ENCODE measurements at regions not wholly inside any gene's neighbourhood (a gene's known extent, or its start where the extent isn't known, plus 50 kb on each side); places are given as distances from the start of the nearest gene placed in this dataset.

DNA sequence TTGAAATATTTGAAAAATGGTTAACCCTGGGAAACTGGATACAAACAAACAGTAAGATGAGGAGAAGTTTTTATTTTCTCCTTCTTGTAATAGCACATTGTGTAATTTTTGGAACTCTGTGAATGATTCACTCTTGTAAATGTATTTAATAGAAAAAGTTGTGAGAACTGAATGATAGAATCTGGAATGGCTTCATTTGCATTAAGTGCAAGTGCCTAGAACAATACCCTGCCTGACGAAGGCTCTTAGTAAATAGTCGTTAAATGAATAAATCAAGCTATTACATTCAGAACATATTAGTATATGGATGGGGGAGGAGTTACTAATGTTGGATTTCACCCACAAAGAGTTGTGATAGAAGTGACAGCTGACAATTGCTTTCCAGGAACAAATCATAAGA, 442.5 kb downstream of the EFNA5 start:
- H3K4me3 ChIP-seq (ENCODE audit: low read length) = no peak overlapping the region
- no CpG with 5 or more reads among the region's 2 CpGs for WGBS (ENCODE audit: insufficient coverage)
- no peak for DNase-seq
- no peaks in the 10 kb centered on the region for H3K4me1 ChIP-seq (ENCODE audit: control insufficient read depth, insufficient read depth, low read length)
- H3K9me3 ChIP-seq (replicated peaks; ENCODE audit: control insufficient read depth, low read depth, low read length) = no peaks in the 10 kb centered on the region
- no peaks in the 10 kb centered on the region for H3K27me3 ChIP-seq (ENCODE audit: control insufficient read depth, insufficient read depth, low read length)
- H3K36me3 ChIP-seq (ENCODE audit: control insufficient read depth, insufficient read depth, low read length) = no peaks in the 10 kb centered on the region
- no peak overlapping the region for H3K27ac ChIP-seq (ENCODE audit: low read length)

DNA sequence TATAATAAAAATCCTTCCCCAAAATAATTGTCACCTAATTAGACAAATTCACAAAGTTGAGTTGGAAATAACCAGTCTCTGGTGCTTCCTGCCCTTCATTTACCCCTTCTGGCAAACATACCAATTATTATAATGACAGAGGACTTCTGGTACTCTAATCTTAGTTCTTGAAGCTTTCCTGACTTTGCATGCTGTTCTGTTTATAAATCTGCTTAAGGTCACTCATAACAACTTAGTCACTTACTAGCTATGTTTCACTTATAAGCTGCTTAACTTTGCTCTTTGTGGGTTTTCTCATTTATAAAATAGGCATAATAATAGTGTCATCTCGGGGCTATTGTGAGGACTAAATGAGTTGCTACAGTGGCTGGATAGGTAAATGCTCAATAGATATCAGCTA, 446.5 kb downstream of the EFNA5 start:
- no peak for DNase-seq
- no peaks in the 10 kb centered on the region for H3K36me3 ChIP-seq (ENCODE audit: control insufficient read depth, insufficient read depth, low read length)
- WGBS (ENCODE audit: insufficient coverage) = no CpG with 5 or more reads among the region's 1 CpG
- no peaks in the 10 kb centered on the region for H3K27me3 ChIP-seq (ENCODE audit: control insufficient read depth, insufficient read depth, low read length)
- no peaks in the 10 kb centered on the region for H3K9me3 ChIP-seq (replicated peaks; ENCODE audit: control insufficient read depth, low read depth, low read length)
- H3K4me3 ChIP-seq (ENCODE audit: low read length) = no peak overlapping the region
- no peak overlapping the region for H3K27ac ChIP-seq (ENCODE audit: low read length)
- no peaks in the 10 kb centered on the region for H3K4me1 ChIP-seq (ENCODE audit: control insufficient read depth, insufficient read depth, low read length)

DNA sequence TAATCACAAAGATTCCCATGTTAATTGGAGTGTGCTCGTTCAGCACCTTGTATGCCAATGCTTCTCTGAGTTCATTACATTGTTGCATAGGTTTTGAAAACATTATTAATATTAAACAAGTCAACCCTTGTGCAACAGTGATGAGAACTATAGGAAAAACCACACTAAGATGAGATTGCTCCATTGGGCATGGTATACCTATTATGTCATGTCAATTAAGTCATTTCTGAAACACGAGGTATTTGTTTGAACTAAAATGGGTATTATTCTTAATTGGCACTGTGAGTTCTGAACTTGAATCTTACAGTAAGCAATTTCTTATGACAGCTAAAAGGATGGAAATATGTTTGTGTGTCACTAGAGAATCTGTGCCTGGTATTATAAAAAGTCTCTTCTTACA, 447.7 kb downstream of the EFNA5 start:
- no peaks in the 10 kb centered on the region for H3K9me3 ChIP-seq (replicated peaks; ENCODE audit: control insufficient read depth, low read depth, low read length)
- H3K36me3 ChIP-seq (ENCODE audit: control insufficient read depth, insufficient read depth, low read length) = no peaks in the 10 kb centered on the region
- H3K4me3 ChIP-seq (ENCODE audit: low read length) = no peak overlapping the region
- no peak overlapping the region for H3K27ac ChIP-seq (ENCODE audit: low read length)
- peaks cover under 1% of the 10 kb centered on the region for H3K4me1 ChIP-seq (ENCODE audit: control insufficient read depth, insufficient read depth, low read length)
- no CpG with 5 or more reads among the region's 2 CpGs for WGBS (ENCODE audit: insufficient coverage)
- H3K27me3 ChIP-seq (ENCODE audit: control insufficient read depth, insufficient read depth, low read length) = no peaks in the 10 kb centered on the region
- DNase-seq = no peak

DNA sequence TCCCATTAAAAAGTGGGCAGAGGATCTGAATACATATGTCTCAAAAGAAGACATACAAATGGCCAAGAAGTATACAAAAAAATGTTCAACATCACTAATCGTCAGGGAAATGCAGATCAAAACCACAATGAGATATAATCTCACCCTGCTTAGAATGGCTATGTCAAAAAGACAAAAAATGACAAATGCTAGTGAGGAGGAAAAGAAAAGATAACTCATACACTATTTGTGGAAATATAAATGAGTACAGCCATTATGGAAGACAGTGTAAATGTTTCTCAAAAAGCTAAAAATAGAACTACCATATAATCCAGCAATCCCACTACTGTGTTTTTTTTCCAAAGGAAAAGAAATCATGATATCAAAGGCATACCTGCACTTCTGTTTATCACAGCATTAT, 450.7 kb downstream of the EFNA5 start:
- Histone ChIP-seq H3K27me3 (ENCODE audit: control insufficient read depth, insufficient read depth, low read length) (no peaks in the 10 kb centered on the region), H3K4me1 (ENCODE audit: control insufficient read depth, insufficient read depth, low read length) (peaks cover 6% of the 10 kb centered on the region), H3K27ac (ENCODE audit: low read length) (no peak overlapping the region), H3K36me3 (ENCODE audit: control insufficient read depth, insufficient read depth, low read length) (no peaks in the 10 kb centered on the region), H3K4me3 (ENCODE audit: low read length) (no peak overlapping the region), H3K9me3 (replicated peaks; ENCODE audit: control insufficient read depth, low read depth, low read length) (no peaks in the 10 kb centered on the region)
- no CpG with 5 or more reads among the region's 1 CpG for WGBS (ENCODE audit: insufficient coverage)
- DNase-seq = no peak

DNA sequence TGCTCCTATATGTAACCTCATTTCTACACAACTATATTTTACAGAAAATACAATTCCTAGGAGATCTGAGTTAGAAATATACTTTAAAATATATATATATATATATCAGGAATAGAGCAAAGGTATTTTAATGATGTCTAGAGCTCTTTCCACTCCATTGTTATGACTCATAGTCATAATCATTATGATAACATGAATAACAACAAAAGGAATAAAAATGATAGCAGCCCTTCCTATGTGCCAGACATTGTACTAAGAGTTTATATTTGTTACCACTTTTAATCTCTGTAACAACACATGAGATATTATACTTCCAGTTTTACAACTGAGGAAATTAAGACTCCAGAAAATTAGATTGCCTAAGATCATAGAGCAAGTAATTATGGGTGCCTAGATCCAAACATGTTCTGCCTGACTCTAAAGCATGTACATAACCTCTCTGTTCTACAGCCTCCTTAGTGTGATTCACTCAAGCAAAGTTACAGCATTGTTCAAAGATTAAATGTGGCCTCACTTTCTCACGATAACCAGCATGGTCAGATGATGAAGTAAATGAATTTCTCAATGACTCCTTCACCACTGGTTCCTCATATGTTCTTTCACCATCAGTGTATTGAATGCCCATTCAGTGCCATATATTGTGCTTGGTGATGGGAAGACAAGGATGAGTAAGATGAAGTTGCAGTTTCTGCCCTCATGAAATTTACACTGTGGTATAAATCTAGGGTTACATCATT, 452.1 kb downstream of the EFNA5 start:
- Histone ChIP-seq H3K27ac (ENCODE audit: low read length) (no peak overlapping the region), H3K4me3 (ENCODE audit: low read length) (no peak overlapping the region), H3K36me3 (ENCODE audit: control insufficient read depth, insufficient read depth, low read length) (no peaks in the 10 kb centered on the region), H3K9me3 (replicated peaks; ENCODE audit: control insufficient read depth, low read depth, low read length) (no peaks in the 10 kb centered on the region), H3K4me1 (ENCODE audit: control insufficient read depth, insufficient read depth, low read length) (peaks cover 6% of the 10 kb centered on the region), H3K27me3 (ENCODE audit: control insufficient read depth, insufficient read depth, low read length) (no peaks in the 10 kb centered on the region)
- no peak for DNase-seq
- WGBS (ENCODE audit: insufficient coverage) = no CpG with 5 or more reads among the region's 1 CpG

DNA sequence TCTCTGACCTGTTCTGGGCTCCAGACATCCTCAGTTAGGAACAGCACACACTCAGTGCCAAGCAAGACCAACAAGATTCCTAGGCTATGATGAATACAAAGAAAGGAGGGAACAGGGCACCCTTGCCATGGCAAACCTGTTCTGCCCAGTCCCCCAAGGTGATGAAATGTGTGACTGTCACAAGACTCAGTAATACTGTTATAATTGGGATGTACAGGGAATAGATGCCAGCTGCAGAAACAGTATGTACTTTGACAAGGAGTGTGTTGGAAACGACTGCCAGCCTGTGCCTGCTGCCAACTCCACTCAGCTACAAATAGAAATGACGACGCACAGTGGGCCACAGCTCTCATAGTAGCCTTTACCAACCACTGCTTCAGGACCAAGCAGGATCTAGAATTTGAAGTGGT, 453.0 kb downstream of the EFNA5 start:
- Histone ChIP-seq H3K4me1 (ENCODE audit: control insufficient read depth, insufficient read depth, low read length) (peaks cover 6% of the 10 kb centered on the region), H3K9me3 (replicated peaks; ENCODE audit: control insufficient read depth, low read depth, low read length) (no peaks in the 10 kb centered on the region), H3K36me3 (ENCODE audit: control insufficient read depth, insufficient read depth, low read length) (no peaks in the 10 kb centered on the region), H3K4me3 (ENCODE audit: low read length) (no peak overlapping the region), H3K27ac (ENCODE audit: low read length) (no peak overlapping the region), H3K27me3 (ENCODE audit: control insufficient read depth, insufficient read depth, low read length) (no peaks in the 10 kb centered on the region)
- 76% methylated on average over 3 of the region's 3 CpGs for WGBS (ENCODE audit: insufficient coverage)
- peak; percentile 71 for DNase-seq

DNA sequence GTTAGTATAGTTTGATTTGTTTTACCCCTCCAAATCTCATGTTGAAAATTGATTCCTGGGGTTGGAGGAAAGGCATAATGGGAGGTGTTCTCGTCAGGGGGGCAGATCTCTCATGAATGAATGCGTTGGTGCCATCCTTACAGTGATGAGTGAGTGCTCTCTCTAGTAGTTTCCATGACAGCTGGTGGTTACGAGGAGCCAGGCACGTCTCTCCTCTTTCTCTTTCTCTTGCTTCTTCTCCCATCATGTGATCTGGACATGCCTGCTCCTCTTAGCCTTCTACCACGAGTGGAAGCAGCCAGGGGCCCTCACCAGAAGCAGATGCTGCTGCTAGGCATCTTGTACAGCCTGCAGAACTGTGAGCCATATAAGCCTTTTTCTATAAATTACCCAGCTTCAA, 454.1 kb downstream of the EFNA5 start:
- Histone ChIP-seq H3K36me3 (ENCODE audit: control insufficient read depth, insufficient read depth, low read length) (no peaks in the 10 kb centered on the region), H3K4me3 (ENCODE audit: low read length) (no peak overlapping the region), H3K27ac (ENCODE audit: low read length) (no peak overlapping the region), H3K4me1 (ENCODE audit: control insufficient read depth, insufficient read depth, low read length) (peaks cover 6% of the 10 kb centered on the region), H3K9me3 (replicated peaks; ENCODE audit: control insufficient read depth, low read depth, low read length) (no peaks in the 10 kb centered on the region), H3K27me3 (ENCODE audit: control insufficient read depth, insufficient read depth, low read length) (no peaks in the 10 kb centered on the region)
- DNase-seq = no peak
- 72% methylated on average over 3 of the region's 5 CpGs for WGBS (ENCODE audit: insufficient coverage)

DNA sequence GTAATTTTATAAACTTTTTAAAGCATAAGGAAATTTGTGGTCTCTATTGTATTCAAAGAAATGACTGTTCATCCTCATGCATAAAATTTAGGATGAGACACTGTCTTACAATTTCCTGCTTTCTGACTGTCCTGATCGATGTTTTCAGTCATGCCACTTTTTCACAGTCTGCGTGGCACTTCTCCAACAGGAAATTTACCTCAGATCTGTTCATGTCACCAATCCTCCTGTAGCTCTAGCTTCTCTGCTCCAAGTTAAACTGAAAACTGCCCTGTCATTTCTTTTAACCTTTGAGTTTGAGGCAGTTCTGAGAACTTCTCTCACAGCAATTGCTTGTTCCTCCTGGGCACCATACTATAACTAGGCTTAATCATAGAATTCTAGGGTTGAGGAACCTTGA, 455.1 kb downstream of the EFNA5 start:
- no peaks in the 10 kb centered on the region for H3K9me3 ChIP-seq (replicated peaks; ENCODE audit: control insufficient read depth, low read depth, low read length)
- no peaks in the 10 kb centered on the region for H3K36me3 ChIP-seq (ENCODE audit: control insufficient read depth, insufficient read depth, low read length)
- no peak overlapping the region for H3K4me3 ChIP-seq (ENCODE audit: low read length)
- 18% methylated on average over 2 of the region's 2 CpGs for WGBS (ENCODE audit: insufficient coverage)
- H3K27ac ChIP-seq (ENCODE audit: low read length) = no peak overlapping the region
- peaks cover 6% of the 10 kb centered on the region for H3K4me1 ChIP-seq (ENCODE audit: control insufficient read depth, insufficient read depth, low read length)
- no peaks in the 10 kb centered on the region for H3K27me3 ChIP-seq (ENCODE audit: control insufficient read depth, insufficient read depth, low read length)
- DNase-seq = no peak

DNA sequence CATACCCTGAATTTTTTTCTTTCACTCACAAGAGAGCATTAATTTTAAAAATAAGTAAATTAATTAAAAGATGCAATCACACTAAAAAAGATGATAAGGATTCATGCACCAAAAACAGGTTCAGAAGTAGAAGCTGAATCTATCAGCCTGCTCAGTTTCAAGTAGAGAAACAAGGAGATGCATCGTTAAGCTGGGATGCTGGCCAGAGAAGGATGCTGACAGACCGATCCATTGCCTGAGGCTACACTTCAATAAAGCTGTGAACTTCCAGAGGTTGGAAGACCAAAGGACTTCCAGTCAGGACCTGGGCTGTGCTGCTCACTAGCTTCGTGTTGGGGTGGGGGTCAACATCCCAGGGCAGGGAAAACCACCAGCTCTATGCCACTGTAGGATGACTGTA, 457.7 kb downstream of the EFNA5 start:
- Histone ChIP-seq H3K9me3 (replicated peaks; ENCODE audit: control insufficient read depth, low read depth, low read length) (no peaks in the 10 kb centered on the region), H3K36me3 (ENCODE audit: control insufficient read depth, insufficient read depth, low read length) (no peaks in the 10 kb centered on the region), H3K4me3 (ENCODE audit: low read length) (no peak overlapping the region), H3K27me3 (ENCODE audit: control insufficient read depth, insufficient read depth, low read length) (no peaks in the 10 kb centered on the region), H3K4me1 (ENCODE audit: control insufficient read depth, insufficient read depth, low read length) (peaks cover 5% of the 10 kb centered on the region), H3K27ac (ENCODE audit: low read length) (no peak overlapping the region)
- no peak for DNase-seq
- WGBS (ENCODE audit: insufficient coverage) = 42% methylated on average over 2 of the region's 3 CpGs

DNA sequence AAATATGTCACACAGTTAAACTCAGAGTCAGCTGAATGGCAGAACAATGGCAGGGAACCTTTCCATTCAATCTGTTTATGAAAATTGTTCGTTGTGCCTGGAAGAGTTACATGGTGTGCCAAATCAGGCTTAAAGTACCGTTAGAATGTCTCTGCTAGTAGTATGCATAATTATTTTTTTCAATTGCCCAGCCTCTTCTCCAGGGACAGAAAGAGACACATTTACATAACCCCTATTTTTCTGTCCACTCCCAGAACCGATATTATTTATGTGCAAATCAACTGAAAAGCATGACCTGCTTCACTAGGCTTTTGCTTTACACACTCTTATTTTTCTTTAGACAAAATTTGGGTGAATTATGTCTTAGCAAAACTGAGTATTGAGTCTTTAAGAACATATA, 459.1 kb downstream of the EFNA5 start:
- Histone ChIP-seq H3K4me3 (ENCODE audit: low read length) (no peak overlapping the region), H3K36me3 (ENCODE audit: control insufficient read depth, insufficient read depth, low read length) (no peaks in the 10 kb centered on the region), H3K27ac (ENCODE audit: low read length) (no peak overlapping the region), H3K4me1 (ENCODE audit: control insufficient read depth, insufficient read depth, low read length) (no peaks in the 10 kb centered on the region), H3K9me3 (replicated peaks; ENCODE audit: control insufficient read depth, low read depth, low read length) (no peaks in the 10 kb centered on the region), H3K27me3 (ENCODE audit: control insufficient read depth, insufficient read depth, low read length) (no peaks in the 10 kb centered on the region)
- no peak for DNase-seq
- no CpG with 5 or more reads among the region's 3 CpGs for WGBS (ENCODE audit: insufficient coverage)

DNA sequence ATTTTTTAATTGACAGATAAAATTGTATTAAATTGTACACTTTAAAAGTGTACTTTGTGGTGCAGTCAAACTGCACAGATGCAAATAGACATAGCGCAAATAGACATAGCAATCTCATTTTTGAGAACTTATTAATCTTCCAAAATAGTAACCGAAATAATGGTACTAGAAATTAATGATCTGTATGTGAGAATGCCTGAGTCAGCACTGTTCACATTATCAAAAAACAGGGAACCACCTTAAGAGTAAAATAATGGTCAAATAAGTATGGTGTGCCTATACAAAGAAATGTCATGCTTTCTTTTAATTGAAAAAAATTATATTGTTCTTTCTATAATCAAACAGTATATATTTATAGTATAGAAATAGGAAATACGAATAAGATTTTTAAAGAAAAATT, 461.9 kb downstream of the EFNA5 start:
- H3K4me1 ChIP-seq (ENCODE audit: control insufficient read depth, insufficient read depth, low read length) = no peaks in the 10 kb centered on the region
- no peaks in the 10 kb centered on the region for H3K27me3 ChIP-seq (ENCODE audit: control insufficient read depth, insufficient read depth, low read length)
- WGBS (ENCODE audit: insufficient coverage) = no CpG with 5 or more reads among the region's 3 CpGs
- no peak for DNase-seq
- no peak overlapping the region for H3K27ac ChIP-seq (ENCODE audit: low read length)
- no peak overlapping the region for H3K4me3 ChIP-seq (ENCODE audit: low read length)
- H3K9me3 ChIP-seq (replicated peaks; ENCODE audit: control insufficient read depth, low read depth, low read length) = no peaks in the 10 kb centered on the region
- no peaks in the 10 kb centered on the region for H3K36me3 ChIP-seq (ENCODE audit: control insufficient read depth, insufficient read depth, low read length)

Data from muscle of leg (tissue), 3 donors.